GM23248 (cell line): ENCODE measurements at regions not wholly inside any gene's neighbourhood (a gene's known extent, or its start where the extent isn't known, plus 50 kb on each side); places are given as distances from the start of the nearest gene placed in this dataset.

Experiments used
- EZH2 ChIP-seq: fragments of 200-600 bp; sonication (generic); IDR thresholded peaks from 2 replicates; pipeline ENCODE4 v1.6.1; 2018; ENCODE audit warnings: antibody characterized with exemption, mild to moderate bottlenecking; ENCODE audit not compliant: insufficient read depth, poor library complexity, severe bottlenecking
- EZH2phosphoT487 ChIP-seq: fragments of 200-600 bp; sonication (generic); IDR thresholded peaks from 2 replicates; pipeline ENCODE4 v1.6.1; 2018; ENCODE audit warnings: antibody characterized with exemption, moderate library complexity, mild to moderate bottlenecking, low read depth; ENCODE audit not compliant: insufficient read depth

GRCh38 chr2:74735564-74735963 is 81.5 kb downstream of the SEMA4F start:
- TF ChIP-seq EZH2phosphoT487 = no peak
- no peak for TF ChIP-seq EZH2
